Neuronal stem cell (in vitro differentiated cells): ENCODE measurements at regions not wholly inside any gene's neighbourhood (a gene's known extent, or its start where the extent isn't known, plus 50 kb on each side); places are given as distances from the start of the nearest gene placed in this dataset.

Experiments used
- DNase-seq: peaks from one replicate; pipeline ENCODE4 v3.0.0-alpha.2; 2013; ENCODE audit warnings: low spot score
- H2AFZ ChIP-seq: one replicate; pipeline ENCODE4 v1.6.1; 2013; ENCODE audit warnings: mild to moderate bottlenecking, low read length, inconsistent platforms
- H2AK5ac ChIP-seq: 2 replicates; pipeline ENCODE4 v1.6.1; 2013; ENCODE audit warnings: low read depth, mild to moderate bottlenecking, inconsistent platforms, low read length, moderate library complexity, mixed read lengths
- H2BK120ac ChIP-seq: 2 replicates; pipeline ENCODE4 v1.6.1; 2013; ENCODE audit warnings: low read depth, mild to moderate bottlenecking, inconsistent platforms, low read length, moderate library complexity, mixed read lengths
- H2BK12ac ChIP-seq: one replicate; pipeline ENCODE4 v1.6.1; 2013; ENCODE audit warnings: low read length, inconsistent platforms
- H2BK15ac ChIP-seq: 2 replicates; pipeline ENCODE4 v1.6.1; 2013; ENCODE audit warnings: mild to moderate bottlenecking, low read length, inconsistent platforms, mixed read lengths
- H2BK5ac ChIP-seq: one replicate; pipeline ENCODE4 v1.6.1; 2013; ENCODE audit warnings: inconsistent platforms, mild to moderate bottlenecking, low read length, moderate library complexity
- H3K14ac ChIP-seq: one replicate; pipeline ENCODE4 v1.6.1; 2013; ENCODE audit warnings: low read length, inconsistent platforms
- H3K18ac ChIP-seq: 2 replicates; pipeline ENCODE4 v1.6.1; 2013; ENCODE audit warnings: low read length, inconsistent platforms
- H3K23ac ChIP-seq: 2 replicates; pipeline ENCODE4 v1.6.1; 2013; ENCODE audit warnings: low read depth, mild to moderate bottlenecking, mixed read lengths, low read length, inconsistent platforms; ENCODE audit not compliant: poor library complexity
- H3K27ac ChIP-seq: replicated peaks from 3 replicates; pipeline ENCODE4 v1.5.1; 2013; ENCODE audit warnings: low read length, inconsistent platforms
- H3K27me3 ChIP-seq, 3 experiments: 2 replicates each; pipeline ENCODE4 v1.6.1; 2013; ENCODE audit warnings: low read length in 3 of 3, mild to moderate bottlenecking in 2 of 3, inconsistent platforms in 1 of 3, low read depth in 1 of 3, mixed read lengths in 1 of 3, moderate library complexity in 1 of 3; ENCODE audit not compliant: control insufficient read depth in 3 of 3, insufficient read depth in 3 of 3
- H3K36me3 ChIP-seq, 2 donors: replicated peaks in 1 of 2; 2 replicates each; pipeline ENCODE4 v1.6.1; 2013; ENCODE audit warnings: low read length in 2 of 2; ENCODE audit not compliant: control insufficient read depth in 2 of 2, insufficient read depth in 2 of 2
- H3K4ac ChIP-seq: 2 replicates; pipeline ENCODE4 v1.6.1; 2013; ENCODE audit warnings: inconsistent platforms, mild to moderate bottlenecking, low read length, moderate library complexity
- H3K4me1 ChIP-seq, 2 donors: 1 replicate in 1 of 2; 2 replicates in 1 of 2; pipeline ENCODE4 v1.6.1; 2013; ENCODE audit warnings: low read length in 2 of 2, low read depth in 1 of 2; ENCODE audit not compliant: control insufficient read depth in 2 of 2, insufficient read depth in 1 of 2
- H3K4me2 ChIP-seq: one replicate; pipeline ENCODE4 v1.6.1; 2013; ENCODE audit warnings: mild to moderate bottlenecking, low read length, inconsistent platforms; ENCODE audit not compliant: insufficient read depth, poor library complexity, severe bottlenecking
- H3K4me3 ChIP-seq, 2 donors: 2 replicates each; pipeline ENCODE4 v1.5.1; 2013; ENCODE audit warnings: low read length in 2 of 2, mild to moderate bottlenecking in 2 of 2, inconsistent platforms in 1 of 2, moderate library complexity in 1 of 2
- H3K79me1 ChIP-seq: one replicate; pipeline ENCODE4 v1.6.1; 2013; ENCODE audit warnings: low read depth, mild to moderate bottlenecking, inconsistent platforms, low read length, moderate library complexity
- H3K9ac ChIP-seq: one replicate; pipeline ENCODE4 v1.6.1; 2013; ENCODE audit warnings: mild to moderate bottlenecking, low read depth, low read length, inconsistent platforms; ENCODE audit not compliant: poor library complexity
- H3K9me3 ChIP-seq, 2 donors: replicated peaks in 1 of 2; 2 replicates each; pipeline versions ENCODE3 to v1.6.1; 2013; ENCODE audit warnings: low read length in 2 of 2, mild to moderate bottlenecking in 2 of 2, inconsistent platforms in 1 of 2, low read depth in 1 of 2, mixed read lengths in 1 of 2, moderate library complexity in 1 of 2; ENCODE audit not compliant: control insufficient read depth in 2 of 2, insufficient read depth in 1 of 2
- H4K8ac ChIP-seq: one replicate; pipeline ENCODE4 v1.6.1; 2013; ENCODE audit warnings: low read depth, mild to moderate bottlenecking, inconsistent platforms, low read length, moderate library complexity
- H4K91ac ChIP-seq: one replicate; pipeline ENCODE4 v1.6.1; 2013; ENCODE audit warnings: low read length, low read depth, mild to moderate bottlenecking, inconsistent platforms; ENCODE audit not compliant: poor library complexity
- WGBS, 2 donors: extraction: QIAGEN DNeasy Blood & Tissue Kit; methylation state at CpG; one replicate each; pipeline ENCODE4 v1.1.7; 2013; ENCODE audit warnings: missing lambda C conversion rate in 2 of 2, mixed read lengths in 1 of 2; ENCODE audit not compliant: insufficient read length in 2 of 2, insufficient replicate concordance in 1 of 2; ENCODE audit errors: extremely low coverage in 2 of 2; 5-methylcytosine and 5-hydroxymethylcytosine counted together

- Histone ChIP-seq H2BK15ac (peak overlapping the region; percentile 86), H3K4ac (no peak overlapping the region), H2AFZ (no peak overlapping the region), H3K18ac (peak overlapping the region; percentile 7), H2BK5ac (no peak overlapping the region), H3K27ac (no peak overlapping the region), H2BK12ac (no peak overlapping the region), H3K4me1 (peaks cover 15 to 22% of the 10 kb centered on the region in 2 donors), H3K23ac (no peak overlapping the region), H3K36me3 (no peaks in the 10 kb centered on the region), H3K4me2 (no peak overlapping the region), H2BK120ac (no peak overlapping the region), H2AK5ac (peak overlapping the region; percentile 78), H3K79me1 (no peaks in the 10 kb centered on the region), H4K8ac (no peak overlapping the region), H4K91ac (no peak overlapping the region), H3K4me3 (no peak overlapping the region), H3K9me3 (no peaks in the 10 kb centered on the region), H3K9ac (no peak overlapping the region), H3K27me3 (peaks cover 0 to under 1% (median 0%) of the 10 kb centered on the region in 3 experiments), H3K14ac (no peak overlapping the region)
- no peak for DNase-seq
- WGBS, 2 donors = no CpG with 5 or more reads among the region's 13 CpGs
Measured at GRCh38 chr17:5772720-5773119, 188.4 kb upstream of the NLRP1 start.

GRCh38 chr17:5773816-5774360 lies 189.6 kb upstream of the NLRP1 start:
- Histone ChIP-seq H2AFZ (no peak overlapping the region), H3K79me1 (no peaks in the 10 kb centered on the region), H2BK15ac (no peak overlapping the region), H3K36me3 (no peaks in the 10 kb centered on the region), H3K4me1 (peaks cover 15 to 22% of the 10 kb centered on the region in 2 donors), H3K4me3 (no peak overlapping the region), H3K4ac (no peak overlapping the region), H2BK120ac (no peak overlapping the region), H3K23ac (no peak overlapping the region), H3K18ac (no peak overlapping the region), H3K14ac (no peak overlapping the region), H4K91ac (no peak overlapping the region), H3K9ac (no peak overlapping the region), H2BK12ac (no peak overlapping the region), H3K4me2 (no peak overlapping the region), H2AK5ac (no peak overlapping the region), H3K27ac (no peak overlapping the region), H3K9me3 (no peaks in the 10 kb centered on the region), H4K8ac (no peak overlapping the region), H2BK5ac (no peak overlapping the region), H3K27me3 (no peaks in the 10 kb centered on the region)
- WGBS, 2 donors = no CpG with 5 or more reads among the region's 7 CpGs
- DNase-seq = no peak

GRCh38 chr17:5775098-5775497 lies 190.8 kb upstream of the NLRP1 start:
- Histone ChIP-seq H2BK12ac (no peak overlapping the region), H4K91ac (no peak overlapping the region), H2BK120ac (no peak overlapping the region), H3K4me3 (no peak overlapping the region), H3K4ac (no peak overlapping the region), H3K4me1 (peaks cover 9 to 16% of the 10 kb centered on the region in 2 donors), H3K4me2 (no peak overlapping the region), H3K27me3 (no peaks in the 10 kb centered on the region), H2BK15ac (no peak overlapping the region), H2AK5ac (no peak overlapping the region), H3K79me1 (no peaks in the 10 kb centered on the region), H3K18ac (no peak overlapping the region), H3K27ac (no peak overlapping the region), H3K23ac (no peak overlapping the region), H2BK5ac (no peak overlapping the region), H3K14ac (no peak overlapping the region), H4K8ac (no peak overlapping the region), H3K9ac (no peak overlapping the region), H2AFZ (no peak overlapping the region), H3K9me3 (no peaks in the 10 kb centered on the region), H3K36me3 (no peaks in the 10 kb centered on the region)
- no CpG with 5 or more reads among the region's 8 CpGs for WGBS, 2 donors
- DNase-seq = no peak

- H3K4ac ChIP-seq = no peak overlapping the region
- no peak overlapping the region for H2AK5ac ChIP-seq
- no peak overlapping the region for H3K4me3 ChIP-seq
- no peak overlapping the region for H2BK120ac ChIP-seq
- no CpG with 5 or more reads among the region's 11 CpGs for WGBS, 2 donors
- no peak overlapping the region for H3K23ac ChIP-seq
- H3K14ac ChIP-seq = no peak overlapping the region
- peaks cover 0 to 3% of the 10 kb centered on the region in 2 donors for H3K4me1 ChIP-seq
- no peaks in the 10 kb centered on the region for H3K27me3 ChIP-seq
- H3K18ac ChIP-seq = no peak overlapping the region
- H3K9me3 ChIP-seq = peaks cover 0 to 12% of the 10 kb centered on the region in 2 donors
- no peak overlapping the region for H2AFZ ChIP-seq
- no peak overlapping the region for H2BK12ac ChIP-seq
- H2BK15ac ChIP-seq = no peak overlapping the region
- no peaks in the 10 kb centered on the region for H3K79me1 ChIP-seq
- H4K91ac ChIP-seq = no peak overlapping the region
- no peak overlapping the region for H4K8ac ChIP-seq
- DNase-seq = no peak
- no peak overlapping the region for H3K4me2 ChIP-seq
- no peaks in the 10 kb centered on the region for H3K36me3 ChIP-seq
- H3K9ac ChIP-seq = no peak overlapping the region
- H2BK5ac ChIP-seq = no peak overlapping the region
- no peak overlapping the region for H3K27ac ChIP-seq
Measured at GRCh38 chr17:5780476-5780875, 196.2 kb upstream of the NLRP1 start.
